Naive B cell (primary cell): ENCODE measurements at regions not wholly inside any gene's neighbourhood (a gene's known extent, or its start where the extent isn't known, plus 50 kb on each side); places are given as distances from the start of the nearest gene placed in this dataset.
"Not testable (repeated sequence)": the region's sequence is repeated elsewhere in the genome, so short reads cannot be mapped to it uniquely, and the experiment has no call there.

Experiments
- ATAC-seq, 2 donors: fragments of 150-1000 bp; cut with Tn5 transposase; 2 replicates each; pipeline ENCODE4 v1.10.0; 2021; ENCODE audit warnings: low read depth in 2 of 2, mild to moderate bottlenecking in 2 of 2, moderate library complexity in 2 of 2
- DNase-seq: peaks from one replicate; pipeline ENCODE4 v3.0.0; 2022
- H3K27ac Mint-ChIP-seq, 6 donors: one replicate each; pipeline ENCODE4 v1.8.0; 2020 to 2022; ENCODE audit warnings: mild to moderate bottlenecking in 6 of 6, mixed read lengths in 6 of 6, moderate library complexity in 5 of 6, inconsistent platforms in 2 of 6
- H3K27me3 Mint-ChIP-seq, 3 donors: one replicate each; pipeline ENCODE4 v1.8.0; 2021 to 2022; ENCODE audit warnings: mixed read lengths in 3 of 3, mild to moderate bottlenecking in 1 of 3
- H3K36me3 Mint-ChIP-seq, 2 donors: one replicate each; pipeline ENCODE4 v1.8.0; 2020 to 2022; ENCODE audit warnings: mixed read lengths in 2 of 2, inconsistent platforms in 1 of 2, mild to moderate bottlenecking in 1 of 2
- H3K4me1 Mint-ChIP-seq, 3 donors: one replicate each; pipeline ENCODE4 v1.8.0; 2020 to 2022; ENCODE audit warnings: mixed read lengths in 3 of 3, inconsistent platforms in 1 of 3, mild to moderate bottlenecking in 1 of 3, moderate library complexity in 1 of 3
- H3K4me3 Mint-ChIP-seq, 8 donors: one replicate each; pipeline ENCODE4 v1.8.0; 2020 to 2022; ENCODE audit warnings: mild to moderate bottlenecking in 8 of 8, mixed read lengths in 8 of 8, moderate library complexity in 8 of 8, inconsistent platforms in 2 of 8
- H3K9me3 Mint-ChIP-seq, 7 donors: one replicate each; pipeline ENCODE4 v1.8.0; 2020 to 2022; ENCODE audit warnings: mixed read lengths in 7 of 7, mild to moderate bottlenecking in 5 of 7, inconsistent platforms in 2 of 7, moderate library complexity in 1 of 7

GRCh38 chrX:137151403-137151802, 117.6 kb upstream of the GPR101 start:
- no peak for DNase-seq
- H3K27ac Mint-ChIP-seq, result no peak overlapping the region
- H3K4me1 Mint-ChIP-seq, result no peaks in the 10 kb centered on the region
- no peaks in the 10 kb centered on the region for H3K36me3 Mint-ChIP-seq
- ATAC-seq, result no peak
- H3K27me3 Mint-ChIP-seq, result peaks cover 7 to 20% (median 7%) of the 10 kb centered on the region in 3 donors
- H3K4me3 Mint-ChIP-seq, result no peak overlapping the region
- peaks cover 0 to 15% (median 2%) of the 10 kb centered on the region in 7 donors for H3K9me3 Mint-ChIP-seq

GRCh38 chrX:137143864-137144263, 110.1 kb upstream of the GPR101 start:
- Mint-ChIP-seq H3K36me3 (no peaks in the 10 kb centered on the region), H3K27me3 (peaks cover 0 to 3% (median 0%) of the 10 kb centered on the region in 3 donors), H3K4me1 (no peaks in the 10 kb centered on the region), H3K4me3 (no peak overlapping the region), H3K9me3 (peaks cover 0 to 10% (median 3%) of the 10 kb centered on the region in 7 donors), H3K27ac (no peak overlapping the region)
- no peak for ATAC-seq
- no peak for DNase-seq

- ATAC-seq, H3K4me3 Mint-ChIP-seq, H3K4me1 Mint-ChIP-seq, DNase-seq, H3K27me3 Mint-ChIP-seq, H3K27ac Mint-ChIP-seq, H3K36me3 Mint-ChIP-seq: not testable (repeated sequence)
- peaks cover 0 to 11% (median 5%) of the 10 kb centered on the region in 7 donors for H3K9me3 Mint-ChIP-seq
Observed at GRCh38 chrX:137122651-137123050, 88.9 kb upstream of the GPR101 start.

- Mint-ChIP-seq H3K27ac (no peak overlapping the region), H3K4me1 (no peaks in the 10 kb centered on the region), H3K36me3 (no peaks in the 10 kb centered on the region), H3K4me3 (no peak overlapping the region), H3K9me3 (peaks cover 0 to 5% (median 0%) of the 10 kb centered on the region in 7 donors), H3K27me3 (peaks cover 0 to 7% (median 0%) of the 10 kb centered on the region in 3 donors)
- ATAC-seq, result no peak
- DNase-seq, result no peak
Observed at GRCh38 chrX:137119049-137119448, 85.3 kb upstream of the GPR101 start.

GRCh38 chrX:137118536-137118935, 84.7 kb upstream of the GPR101 start:
- ATAC-seq (no peak), DNase-seq (no peak)
- H3K27ac Mint-ChIP-seq, result no peak overlapping the region
- H3K4me3 Mint-ChIP-seq, result no peak overlapping the region
- no peaks in the 10 kb centered on the region for H3K36me3 Mint-ChIP-seq
- no peaks in the 10 kb centered on the region for H3K4me1 Mint-ChIP-seq
- peaks cover 0 to 7% (median 0%) of the 10 kb centered on the region in 3 donors for H3K27me3 Mint-ChIP-seq
- H3K9me3 Mint-ChIP-seq, result peaks cover 0 to 5% (median 0%) of the 10 kb centered on the region in 7 donors

GRCh38 chrX:137118136-137118535, 84.3 kb upstream of the GPR101 start:
- no peak for ATAC-seq
- no peaks in the 10 kb centered on the region for H3K4me1 Mint-ChIP-seq
- H3K36me3 Mint-ChIP-seq, result no peaks in the 10 kb centered on the region
- H3K27ac Mint-ChIP-seq, result no peak overlapping the region
- no peak overlapping the region for H3K4me3 Mint-ChIP-seq
- H3K9me3 Mint-ChIP-seq, result peaks cover 0 to 7% (median 0%) of the 10 kb centered on the region in 7 donors
- peaks cover 0 to 7% (median 0%) of the 10 kb centered on the region in 3 donors for H3K27me3 Mint-ChIP-seq
- DNase-seq, result no peak

GRCh38 chrX:137107877-137108276, 74.1 kb upstream of the GPR101 start:
- not testable (repeated sequence) for ATAC-seq, H3K27ac Mint-ChIP-seq, H3K27me3 Mint-ChIP-seq, DNase-seq, H3K4me1 Mint-ChIP-seq, H3K36me3 Mint-ChIP-seq, H3K4me3 Mint-ChIP-seq
- peaks cover 0 to 19% (median 9%) of the 10 kb centered on the region in 7 donors for H3K9me3 Mint-ChIP-seq

GRCh38 chrX:137101273-137101990, 67.6 kb upstream of the GPR101 start:
- Mint-ChIP-seq H3K9me3 (peaks cover 0 to 9% (median 3%) of the 10 kb centered on the region in 7 donors), H3K4me3 (no peak overlapping the region), H3K4me1 (no peaks in the 10 kb centered on the region), H3K36me3 (no peaks in the 10 kb centered on the region), H3K27ac (peak overlapping the region in 1 of 6 donors; percentile 13), H3K27me3 (peaks cover 5 to 9% (median 6%) of the 10 kb centered on the region in 3 donors)
- DNase-seq, result no peak
- ATAC-seq, result no peak
